ENCODE measurements at regions not wholly inside any gene's neighbourhood (a gene's known extent, or its start where the extent isn't known, plus 50 kb on each side); places are given as distances from the start of the nearest gene placed in this dataset.

DNA sequence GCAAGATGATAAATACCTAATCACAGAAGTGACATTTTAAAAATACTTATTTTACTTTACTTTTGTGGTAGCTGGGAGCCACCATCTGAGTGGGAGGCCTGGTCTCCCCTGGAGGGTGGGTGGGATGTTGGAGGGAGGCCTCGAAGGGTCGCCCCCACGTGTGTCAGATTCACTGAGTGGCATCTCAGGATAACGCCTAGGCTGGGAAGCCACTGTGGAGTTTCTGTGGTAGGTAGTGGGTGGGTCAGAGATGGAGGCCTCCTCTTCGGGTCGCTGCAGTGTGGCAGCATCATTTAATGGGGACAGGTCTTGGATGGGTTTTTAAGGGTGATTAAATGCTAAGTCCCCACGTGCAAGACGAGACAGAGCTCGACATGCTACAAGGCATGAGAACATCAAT is 1154.8 kb upstream of the CDH18 start:
- TF ChIP-seq, protein P1, sequence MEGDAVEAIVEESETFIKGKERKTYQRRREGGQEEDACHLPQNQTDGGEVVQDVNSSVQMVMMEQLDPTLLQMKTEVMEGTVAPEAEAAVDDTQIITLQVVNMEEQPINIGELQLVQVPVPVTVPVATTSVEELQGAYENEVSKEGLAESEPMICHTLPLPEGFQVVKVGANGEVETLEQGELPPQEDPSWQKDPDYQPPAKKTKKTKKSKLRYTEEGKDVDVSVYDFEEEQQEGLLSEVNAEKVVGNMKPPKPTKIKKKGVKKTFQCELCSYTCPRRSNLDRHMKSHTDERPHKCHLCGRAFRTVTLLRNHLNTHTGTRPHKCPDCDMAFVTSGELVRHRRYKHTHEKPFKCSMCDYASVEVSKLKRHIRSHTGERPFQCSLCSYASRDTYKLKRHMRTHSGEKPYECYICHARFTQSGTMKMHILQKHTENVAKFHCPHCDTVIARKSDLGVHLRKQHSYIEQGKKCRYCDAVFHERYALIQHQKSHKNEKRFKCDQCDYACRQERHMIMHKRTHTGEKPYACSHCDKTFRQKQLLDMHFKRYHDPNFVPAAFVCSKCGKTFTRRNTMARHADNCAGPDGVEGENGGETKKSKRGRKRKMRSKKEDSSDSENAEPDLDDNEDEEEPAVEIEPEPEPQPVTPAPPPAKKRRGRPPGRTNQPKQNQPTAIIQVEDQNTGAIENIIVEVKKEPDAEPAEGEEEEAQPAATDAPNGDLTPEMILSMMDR (IDR thresholded peaks at IDR 0.05) = no peak
- no peak for TF ChIP-seq POLR2A (IDR thresholded peaks at IDR 0.05)
